ENCODE measurements at regions not wholly inside any gene's neighbourhood (a gene's known extent, or its start where the extent isn't known, plus 50 kb on each side); places are given as distances from the start of the nearest gene placed in this dataset.

DNA sequence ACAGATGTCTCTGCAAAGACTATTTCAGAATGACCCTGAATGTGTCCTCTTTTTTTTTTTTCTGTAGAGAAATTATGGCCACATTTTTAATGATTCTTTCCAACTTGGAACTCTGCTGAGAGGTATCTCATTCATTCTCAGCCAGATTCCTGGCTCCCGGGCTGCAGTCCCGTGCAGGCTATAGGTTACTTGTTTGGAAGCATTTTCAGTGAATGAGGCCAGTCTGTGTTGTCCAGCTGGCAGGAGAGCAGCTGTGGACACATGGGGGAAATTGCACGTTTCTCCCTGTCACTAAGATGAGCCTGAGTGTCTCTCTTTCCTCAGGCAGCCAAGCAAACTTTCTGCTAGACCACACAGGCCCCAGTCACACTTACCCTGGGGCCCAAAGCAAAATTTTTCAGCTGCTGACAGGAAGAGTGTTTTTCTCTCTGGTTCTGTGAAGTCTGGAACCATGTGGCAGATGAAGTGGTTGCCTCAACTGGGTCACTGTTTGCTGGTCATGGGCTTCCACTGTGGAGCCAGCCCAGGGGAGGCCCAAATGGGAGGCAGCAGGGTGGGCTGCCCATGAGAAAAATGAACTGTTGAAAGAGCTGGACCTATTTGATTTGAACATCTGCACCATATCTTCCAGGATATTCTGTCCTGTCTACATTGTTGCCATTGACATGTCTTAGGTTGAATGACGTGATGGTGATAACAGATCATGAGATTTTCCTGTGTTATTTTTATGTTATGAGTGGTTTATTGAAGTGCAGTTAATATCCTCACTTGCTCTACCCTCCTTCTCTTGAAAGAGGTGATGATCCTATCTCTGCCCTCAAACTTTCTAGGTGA is 431.2 kb downstream of the LPIN1 start:
- DNase-seq = peak; percentile 19

- DNase-seq = no peak
Observed at GRCh38 chr2:12178289-12179080, 432.1 kb downstream of the LPIN1 start.

- DNase-seq = no peak
Observed at GRCh38 chr2:12180031-12180430, 433.6 kb downstream of the LPIN1 start.

GRCh38 chr2:12183032-12183645 is 436.7 kb downstream of the LPIN1 start:
- no peak for DNase-seq

DNA sequence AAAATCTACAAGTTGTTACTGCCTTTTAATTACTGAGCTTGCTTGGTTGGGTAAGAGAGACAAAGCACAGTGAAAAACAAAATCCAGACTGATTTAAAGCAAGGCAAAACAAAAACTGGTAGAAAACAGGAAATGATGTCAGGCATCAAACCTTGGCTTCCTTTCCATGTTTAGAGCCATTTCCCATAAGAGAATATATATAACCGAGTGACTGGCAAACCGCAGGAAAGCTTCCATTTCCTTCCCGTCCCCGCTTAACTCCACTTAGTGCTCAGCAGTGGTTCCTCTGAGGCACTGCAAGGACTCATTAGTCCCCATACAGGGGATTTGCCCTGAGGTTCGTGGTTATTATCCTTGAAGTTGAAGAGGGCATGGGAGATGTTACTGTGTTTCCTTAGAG is 446.3 kb downstream of the LPIN1 start:
- no peak for DNase-seq

- no peak for DNase-seq
Observed at GRCh38 chr2:12194968-12195367, 448.5 kb downstream of the LPIN1 start.

GRCh38 chr2:12196495-12196894 is 450.1 kb downstream of the LPIN1 start:
- no peak for DNase-seq

DNA sequence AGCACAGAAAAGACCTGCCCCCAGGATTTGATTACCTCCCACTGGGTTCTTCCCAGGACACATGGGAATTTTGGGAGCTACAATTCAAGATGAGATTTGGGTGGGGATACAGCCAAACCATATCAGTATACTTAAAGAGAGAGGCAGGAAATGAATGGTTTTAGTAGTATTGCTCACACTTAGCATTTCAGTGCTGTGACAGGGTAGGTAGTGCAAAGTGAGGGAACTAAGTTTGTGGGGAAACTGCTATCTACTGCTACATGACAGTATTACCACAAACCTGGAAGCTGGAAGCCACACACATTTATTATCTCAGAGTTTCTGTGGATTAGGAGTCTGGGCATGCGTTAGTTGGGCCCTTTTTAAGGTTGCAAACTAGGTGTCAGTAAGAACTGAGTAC is 450.7 kb downstream of the LPIN1 start:
- DNase-seq = no peak

DNA sequence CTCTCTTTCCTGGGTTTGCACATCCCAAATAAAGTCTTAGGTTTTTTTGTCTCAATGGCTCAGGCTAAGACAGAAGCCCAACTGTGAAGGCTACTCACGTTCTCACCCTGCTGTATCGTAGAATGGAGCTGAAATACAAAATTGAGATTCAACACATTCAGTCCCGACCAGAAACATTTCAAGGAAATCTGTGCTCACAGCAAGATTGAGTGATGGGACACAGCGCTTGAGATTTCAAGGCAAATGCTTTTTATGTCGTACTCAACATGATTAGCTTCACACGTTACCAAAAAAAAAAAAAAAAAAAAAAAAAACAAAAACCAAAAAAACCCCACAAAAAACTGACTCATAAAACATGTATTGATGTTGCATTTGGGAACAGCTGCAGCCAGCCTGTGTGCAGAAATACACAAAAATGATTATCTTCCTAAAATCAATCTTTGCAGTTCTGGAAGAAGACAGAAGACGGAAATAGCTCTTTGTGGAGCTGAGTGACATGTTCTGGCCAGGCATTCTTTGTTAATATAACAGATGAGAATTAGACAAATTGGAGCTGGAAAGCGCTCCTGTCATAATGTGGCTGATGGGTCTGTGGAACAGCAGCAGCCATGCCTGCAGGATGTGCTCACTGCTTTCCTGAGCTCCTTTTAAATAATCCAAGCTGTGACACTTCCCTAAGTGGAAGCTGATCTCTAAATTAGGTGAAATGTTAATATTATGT is 453.2 kb downstream of the LPIN1 start:
- no peak for DNase-seq

DNA sequence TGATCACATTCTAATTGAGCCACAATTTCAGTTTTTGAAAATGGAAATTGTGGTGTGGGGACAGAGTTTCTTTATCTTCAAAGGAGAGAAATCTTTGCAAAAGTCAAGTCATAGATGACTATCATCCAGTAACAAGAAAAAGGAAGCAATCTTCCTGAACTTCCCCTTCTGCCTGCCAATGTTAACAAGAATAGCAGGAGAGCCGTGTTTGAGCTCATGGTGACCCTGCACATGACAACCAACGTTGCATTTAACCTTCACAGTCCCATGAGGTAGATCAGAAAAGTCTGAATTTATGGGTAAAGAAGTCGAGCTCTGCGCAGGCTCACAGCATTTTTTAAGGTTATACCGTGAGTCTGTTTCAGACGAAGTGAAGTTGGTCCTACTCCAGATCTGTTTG is 454.9 kb downstream of the LPIN1 start:
- DNase-seq = no peak

- no peak for DNase-seq
Observed at GRCh38 chr2:12202313-12203075, 456.1 kb downstream of the LPIN1 start.

GRCh38 chr2:12203528-12203927 is 457.1 kb downstream of the LPIN1 start:
- no peak for DNase-seq

GRCh38 chr2:12205086-12205485 is 458.7 kb downstream of the LPIN1 start:
- no peak for DNase-seq

GRCh38 chr2:12207491-12207890 is 461.1 kb downstream of the LPIN1 start:
- DNase-seq = no peak

DNA sequence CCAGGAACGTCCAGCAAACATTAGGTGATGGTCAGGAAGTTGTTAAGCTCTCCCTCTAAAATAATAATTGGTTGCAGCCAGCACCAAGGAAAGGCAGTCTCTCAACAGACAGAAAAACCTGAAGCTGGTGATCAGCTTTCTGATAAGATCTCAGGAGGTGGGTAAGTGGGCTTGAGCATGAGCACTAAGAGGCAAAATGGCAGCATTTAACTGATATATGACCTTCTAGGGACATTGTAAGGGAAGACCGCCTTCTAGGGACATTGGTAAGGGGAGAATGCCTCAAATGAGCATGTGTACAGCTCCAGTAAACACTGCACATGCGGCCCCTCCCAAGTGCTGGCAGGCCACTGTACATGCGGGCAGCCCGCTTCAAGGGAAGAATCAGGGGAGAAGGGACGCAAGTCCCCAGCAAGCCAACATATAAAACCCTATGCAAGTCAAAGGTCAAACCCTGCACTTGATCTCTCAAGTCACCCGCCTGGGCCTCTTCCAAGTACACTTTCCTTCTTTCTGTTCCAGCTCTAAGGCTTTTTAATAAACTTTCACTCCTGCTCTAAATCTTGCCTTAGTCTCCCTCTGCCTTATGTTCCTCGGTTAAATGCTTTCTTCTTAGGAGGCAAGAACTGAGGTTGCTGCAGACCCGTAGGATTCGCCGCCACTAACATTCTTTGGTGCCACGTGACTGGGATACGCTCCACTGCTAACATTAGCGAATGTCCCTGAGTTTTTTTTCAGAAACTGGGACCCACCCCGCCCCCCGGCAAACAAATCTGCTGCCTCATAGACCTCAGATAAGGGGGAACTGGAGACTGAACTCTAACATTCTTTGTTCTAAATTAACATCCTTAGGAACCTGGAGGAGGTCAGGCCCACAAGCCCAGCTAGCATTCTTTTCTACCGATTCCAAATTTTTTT is 463.8 kb downstream of the LPIN1 start:
- DNase-seq = no peak

DNA sequence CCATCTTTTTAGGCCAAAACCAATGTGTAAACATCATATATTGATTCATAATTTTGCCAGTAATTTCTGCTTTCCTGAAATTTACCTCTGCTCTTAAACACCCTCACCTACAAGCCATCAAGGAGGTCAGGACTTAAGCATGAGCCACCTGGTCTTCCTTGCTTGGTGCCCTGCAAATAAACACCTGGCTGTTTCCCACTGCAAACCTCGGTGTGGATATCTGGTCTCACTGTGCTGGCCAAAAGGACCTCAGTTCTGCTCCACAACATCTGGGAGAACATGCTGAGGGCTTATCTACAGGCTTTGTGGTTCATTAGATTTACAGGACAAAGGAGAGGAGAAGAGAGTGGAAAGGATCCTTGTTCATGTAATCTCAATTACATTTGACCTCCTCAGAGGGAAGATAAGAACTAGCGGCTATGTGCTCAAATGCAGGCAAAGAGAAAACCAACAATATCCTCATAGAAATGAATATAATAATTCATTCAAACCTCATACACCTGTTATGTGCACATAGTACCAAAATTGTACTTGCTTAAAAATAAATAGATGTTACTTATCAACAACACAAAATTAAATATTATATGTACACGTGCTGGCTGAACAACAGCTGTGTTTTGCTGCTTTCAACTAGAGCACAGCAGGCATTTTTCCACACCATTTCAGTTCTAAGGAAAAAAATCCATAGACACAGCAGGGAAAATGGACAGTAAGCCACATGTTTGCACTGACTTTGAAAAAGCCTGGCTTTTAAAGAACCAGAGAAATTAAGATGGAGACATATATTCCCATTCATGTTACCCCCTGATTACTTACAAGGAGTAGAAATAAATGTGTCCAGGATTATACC is 465.1 kb downstream of the LPIN1 start:
- DNase-seq = no peak

DNA sequence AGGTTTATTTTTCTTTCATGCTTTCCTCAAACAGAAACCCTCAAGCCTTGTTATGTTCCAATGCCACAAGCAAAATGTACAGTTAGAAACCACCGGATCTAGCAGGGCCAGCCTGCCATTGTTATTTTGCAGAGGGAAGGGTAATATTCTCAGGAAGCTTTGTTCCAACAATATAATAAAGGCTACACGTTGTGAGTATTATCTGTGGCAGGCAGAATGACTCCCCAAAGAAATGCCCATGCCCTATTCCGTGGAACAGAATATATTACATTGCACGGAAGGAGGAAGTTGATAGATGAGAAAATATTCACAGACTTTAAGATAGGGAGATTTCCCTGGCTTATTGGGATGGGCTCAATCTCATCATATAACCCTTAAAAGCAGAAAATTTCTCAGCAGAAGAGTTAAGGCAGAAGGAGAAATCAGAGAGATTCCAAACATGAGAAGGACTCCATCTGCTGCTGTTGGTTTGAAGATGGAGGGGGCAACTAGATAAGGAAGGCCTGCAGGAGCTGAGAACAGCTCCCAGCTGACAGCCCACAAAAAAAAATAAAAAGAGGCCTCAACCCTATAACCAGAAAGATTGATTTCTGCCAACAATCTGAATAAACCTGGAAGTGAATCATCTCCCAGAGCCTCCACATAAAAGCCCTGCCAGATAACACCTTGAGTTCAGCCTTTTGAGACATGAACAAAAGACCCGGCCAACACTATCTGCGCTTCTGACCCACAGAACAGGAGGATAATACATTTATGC is 466.6 kb downstream of the LPIN1 start:
- DNase-seq = no peak

- no peak for DNase-seq
Observed at GRCh38 chr2:12217175-12217574, 470.7 kb downstream of the LPIN1 start.

GRCh38 chr2:12219761-12220160 is 473.3 kb downstream of the LPIN1 start:
- DNase-seq = no peak
